ENCODE measurements at regions not wholly inside any gene's neighbourhood (a gene's known extent, or its start where the extent isn't known, plus 50 kb on each side); places are given as distances from the start of the nearest gene placed in this dataset.
"Not testable (repeated sequence)": the region's sequence is repeated elsewhere in the genome, so short reads cannot be mapped to it uniquely, and the experiment has no call there.

DNA sequence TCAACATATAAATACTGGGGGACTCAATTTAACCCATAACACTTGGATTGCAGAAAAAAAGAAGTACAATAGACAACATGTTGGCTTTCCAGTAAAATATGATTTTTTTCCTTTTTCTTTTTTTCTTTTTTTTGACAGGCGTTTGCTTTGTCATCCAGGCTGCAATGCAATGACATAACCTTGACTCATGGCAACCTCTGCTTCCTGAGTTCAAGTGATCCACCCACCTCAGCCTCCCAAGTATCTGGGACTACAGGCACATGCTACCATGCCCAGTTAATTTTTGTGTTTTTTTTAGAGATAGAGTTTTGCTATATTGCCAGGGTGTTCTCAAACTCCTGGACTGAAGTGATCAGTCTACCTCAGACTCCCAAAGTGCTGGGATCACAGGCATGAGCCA, 1512.0 kb upstream of the PRMT6 start:
- no peaks in the 10 kb centered on the region for H3K36me3 ChIP-seq (ENCODE audit: control insufficient read depth, low read depth, low read length)
- peaks cover 3% of the 10 kb centered on the region for H3K4me1 ChIP-seq (ENCODE audit: control insufficient read depth, low read depth, low read length)
- H3K4me3 ChIP-seq (ENCODE audit: low read length), result no peak overlapping the region
- H3K9ac ChIP-seq (ENCODE audit: low read length), result no peak overlapping the region
- no peaks in the 10 kb centered on the region for H3K9me3 ChIP-seq (ENCODE audit: control insufficient read depth, low read depth, low read length)
- H3K27ac ChIP-seq (ENCODE audit: low read length), result no peak overlapping the region
- no peaks in the 10 kb centered on the region for H3K27me3 ChIP-seq (ENCODE audit: control insufficient read depth, insufficient read depth, low read length)

DNA sequence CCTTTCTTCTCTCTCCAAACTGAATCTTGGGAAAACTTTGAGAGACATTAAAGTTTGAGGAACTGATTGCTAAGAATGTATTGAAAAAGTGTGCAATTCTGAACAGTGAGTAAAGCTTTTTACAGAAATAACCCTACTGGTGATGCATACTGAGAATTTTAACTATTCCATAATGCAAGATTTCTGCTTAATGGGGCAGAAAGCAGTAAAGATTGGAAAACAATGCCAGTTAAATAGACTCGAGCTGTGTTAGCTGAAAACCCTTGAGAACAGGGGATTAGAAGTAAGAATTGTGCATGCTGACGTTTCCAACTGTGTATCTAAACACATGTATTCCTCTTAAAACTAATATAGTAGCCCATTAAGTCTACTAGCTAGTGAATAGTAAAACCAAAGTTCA, 1500.2 kb upstream of the PRMT6 start:
- no peaks in the 10 kb centered on the region for H3K36me3 ChIP-seq (ENCODE audit: control insufficient read depth, low read depth, low read length)
- H3K27ac ChIP-seq (ENCODE audit: low read length), result no peak overlapping the region
- peaks cover under 1% of the 10 kb centered on the region for H3K9me3 ChIP-seq (ENCODE audit: control insufficient read depth, low read depth, low read length)
- no peaks in the 10 kb centered on the region for H3K27me3 ChIP-seq (ENCODE audit: control insufficient read depth, insufficient read depth, low read length)
- no peak overlapping the region for H3K9ac ChIP-seq (ENCODE audit: low read length)
- no peaks in the 10 kb centered on the region for H3K4me1 ChIP-seq (ENCODE audit: control insufficient read depth, low read depth, low read length)
- H3K4me3 ChIP-seq (ENCODE audit: low read length), result no peak overlapping the region

DNA sequence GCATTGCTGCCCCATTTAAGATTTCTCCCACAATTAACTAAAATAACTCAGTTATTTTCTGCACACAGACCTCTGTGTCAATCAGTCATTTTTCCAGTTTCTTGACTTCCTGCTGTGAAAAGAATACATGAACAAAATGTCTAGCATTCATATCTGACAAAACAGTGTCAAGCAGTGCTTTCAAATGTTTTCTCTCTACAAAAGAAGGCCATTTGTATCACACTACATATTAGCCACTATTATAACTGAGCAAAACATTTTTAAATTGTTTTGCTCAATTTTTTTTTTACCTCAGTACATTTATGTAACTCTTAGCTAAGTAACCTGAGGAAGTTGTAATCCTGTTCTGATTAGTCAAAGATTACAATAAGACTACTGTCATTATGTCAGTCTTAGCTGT, 1498.5 kb upstream of the PRMT6 start:
- Histone ChIP-seq H3K27ac (ENCODE audit: low read length) (no peak overlapping the region), H3K4me1 (ENCODE audit: control insufficient read depth, low read depth, low read length) (no peaks in the 10 kb centered on the region), H3K4me3 (ENCODE audit: low read length) (no peak overlapping the region), H3K9ac (ENCODE audit: low read length) (no peak overlapping the region), H3K27me3 (ENCODE audit: control insufficient read depth, insufficient read depth, low read length) (no peaks in the 10 kb centered on the region), H3K9me3 (ENCODE audit: control insufficient read depth, low read depth, low read length) (peaks cover 5% of the 10 kb centered on the region), H3K36me3 (ENCODE audit: control insufficient read depth, low read depth, low read length) (no peaks in the 10 kb centered on the region)

DNA sequence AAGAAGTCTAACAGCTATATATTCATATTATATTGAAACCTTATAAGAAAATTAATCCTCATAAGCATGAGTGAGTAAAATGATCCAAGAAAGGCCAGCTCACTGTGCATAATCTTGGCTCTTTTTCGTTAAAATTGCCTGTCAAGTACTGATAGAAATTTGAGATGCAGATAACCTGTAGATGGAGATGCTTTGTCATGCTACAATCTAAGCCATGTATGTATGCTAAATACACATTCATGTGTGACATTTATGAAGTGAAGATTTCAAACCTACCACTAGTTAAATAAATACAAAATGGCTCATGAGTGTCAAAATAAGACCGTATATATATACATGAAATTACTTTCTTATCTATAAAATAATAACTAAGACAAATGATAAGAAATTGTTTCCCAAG, 1491.5 kb upstream of the PRMT6 start:
- Histone ChIP-seq H3K27ac (ENCODE audit: low read length) (no peak overlapping the region), H3K36me3 (ENCODE audit: control insufficient read depth, low read depth, low read length) (no peaks in the 10 kb centered on the region), H3K4me1 (ENCODE audit: control insufficient read depth, low read depth, low read length) (no peaks in the 10 kb centered on the region), H3K9me3 (ENCODE audit: control insufficient read depth, low read depth, low read length) (peaks cover 5% of the 10 kb centered on the region), H3K27me3 (ENCODE audit: control insufficient read depth, insufficient read depth, low read length) (no peaks in the 10 kb centered on the region), H3K4me3 (ENCODE audit: low read length) (no peak overlapping the region), H3K9ac (ENCODE audit: low read length) (no peak overlapping the region)

DNA sequence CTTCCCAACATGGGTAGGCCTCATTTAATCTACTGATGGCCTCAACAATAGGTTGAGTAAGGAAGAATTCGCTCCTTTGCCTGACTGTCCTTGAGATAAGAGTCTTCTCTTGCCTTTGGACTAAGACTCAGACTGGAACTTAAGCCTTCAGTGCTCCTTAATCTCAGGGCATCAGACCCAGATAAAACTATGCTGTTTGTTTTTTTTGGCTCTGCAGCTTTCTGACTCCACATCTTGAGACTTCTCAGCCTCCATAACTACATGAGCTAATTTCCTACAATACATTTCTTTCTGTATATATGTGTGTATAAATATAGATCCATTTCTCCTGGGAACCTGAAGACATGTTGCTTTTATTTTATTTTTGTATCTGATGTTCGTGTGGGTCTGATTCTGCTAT, 1470.7 kb upstream of the PRMT6 start:
- no peak overlapping the region for H3K9ac ChIP-seq (ENCODE audit: low read length)
- no peaks in the 10 kb centered on the region for H3K9me3 ChIP-seq (ENCODE audit: control insufficient read depth, low read depth, low read length)
- H3K4me1 ChIP-seq (ENCODE audit: control insufficient read depth, low read depth, low read length), result no peaks in the 10 kb centered on the region
- H3K36me3 ChIP-seq (ENCODE audit: control insufficient read depth, low read depth, low read length), result no peaks in the 10 kb centered on the region
- no peak overlapping the region for H3K27ac ChIP-seq (ENCODE audit: low read length)
- H3K4me3 ChIP-seq (ENCODE audit: low read length), result no peak overlapping the region
- no peaks in the 10 kb centered on the region for H3K27me3 ChIP-seq (ENCODE audit: control insufficient read depth, insufficient read depth, low read length)

DNA sequence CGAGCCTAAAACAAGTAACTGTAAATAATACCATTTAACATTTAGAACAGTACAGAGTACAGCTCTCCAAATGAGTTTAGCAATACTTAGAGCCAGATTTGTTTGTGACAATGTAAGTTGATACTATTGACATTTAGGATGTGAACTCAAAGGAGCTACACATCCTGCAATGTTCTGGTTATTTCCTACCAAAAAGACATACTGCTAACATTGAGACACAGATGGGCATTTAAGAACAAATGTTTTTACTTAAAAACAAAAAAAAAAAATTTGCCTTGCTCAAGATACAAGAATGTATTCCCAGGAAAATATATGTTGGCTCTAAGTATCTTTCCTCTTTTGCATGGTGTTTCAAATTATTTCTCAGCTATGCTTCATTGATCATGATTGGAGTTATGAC, 1464.8 kb upstream of the PRMT6 start:
- H3K36me3 ChIP-seq (ENCODE audit: control insufficient read depth, low read depth, low read length), result no peaks in the 10 kb centered on the region
- no peak overlapping the region for H3K27ac ChIP-seq (ENCODE audit: low read length)
- H3K4me3 ChIP-seq (ENCODE audit: low read length), result no peak overlapping the region
- no peaks in the 10 kb centered on the region for H3K9me3 ChIP-seq (ENCODE audit: control insufficient read depth, low read depth, low read length)
- H3K4me1 ChIP-seq (ENCODE audit: control insufficient read depth, low read depth, low read length), result no peaks in the 10 kb centered on the region
- H3K27me3 ChIP-seq (ENCODE audit: control insufficient read depth, insufficient read depth, low read length), result no peaks in the 10 kb centered on the region
- H3K9ac ChIP-seq (ENCODE audit: low read length), result no peak overlapping the region

DNA sequence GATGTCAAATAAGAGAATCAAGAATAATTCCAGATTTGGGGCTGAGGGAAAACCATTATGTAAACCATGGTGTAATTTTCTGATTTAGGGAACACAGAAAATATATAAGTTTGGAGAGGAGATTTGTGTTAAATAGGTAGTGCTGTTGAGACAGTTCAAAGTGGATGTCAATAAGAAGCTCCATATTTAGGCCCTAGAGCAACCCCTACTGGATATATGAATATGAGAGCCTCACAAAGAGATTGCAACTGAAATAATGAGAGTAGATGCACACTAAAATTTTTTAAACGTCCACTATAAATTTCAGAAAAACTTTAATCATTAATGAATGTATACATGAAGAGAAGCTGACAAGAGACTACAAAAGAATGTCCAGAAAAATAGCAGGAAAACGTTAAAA, 1447.8 kb upstream of the PRMT6 start:
- no peak overlapping the region for H3K9ac ChIP-seq (ENCODE audit: low read length)
- no peak overlapping the region for H3K4me3 ChIP-seq (ENCODE audit: low read length)
- no peaks in the 10 kb centered on the region for H3K4me1 ChIP-seq (ENCODE audit: control insufficient read depth, low read depth, low read length)
- no peaks in the 10 kb centered on the region for H3K36me3 ChIP-seq (ENCODE audit: control insufficient read depth, low read depth, low read length)
- no peaks in the 10 kb centered on the region for H3K9me3 ChIP-seq (ENCODE audit: control insufficient read depth, low read depth, low read length)
- H3K27me3 ChIP-seq (ENCODE audit: control insufficient read depth, insufficient read depth, low read length), result no peaks in the 10 kb centered on the region
- no peak overlapping the region for H3K27ac ChIP-seq (ENCODE audit: low read length)

DNA sequence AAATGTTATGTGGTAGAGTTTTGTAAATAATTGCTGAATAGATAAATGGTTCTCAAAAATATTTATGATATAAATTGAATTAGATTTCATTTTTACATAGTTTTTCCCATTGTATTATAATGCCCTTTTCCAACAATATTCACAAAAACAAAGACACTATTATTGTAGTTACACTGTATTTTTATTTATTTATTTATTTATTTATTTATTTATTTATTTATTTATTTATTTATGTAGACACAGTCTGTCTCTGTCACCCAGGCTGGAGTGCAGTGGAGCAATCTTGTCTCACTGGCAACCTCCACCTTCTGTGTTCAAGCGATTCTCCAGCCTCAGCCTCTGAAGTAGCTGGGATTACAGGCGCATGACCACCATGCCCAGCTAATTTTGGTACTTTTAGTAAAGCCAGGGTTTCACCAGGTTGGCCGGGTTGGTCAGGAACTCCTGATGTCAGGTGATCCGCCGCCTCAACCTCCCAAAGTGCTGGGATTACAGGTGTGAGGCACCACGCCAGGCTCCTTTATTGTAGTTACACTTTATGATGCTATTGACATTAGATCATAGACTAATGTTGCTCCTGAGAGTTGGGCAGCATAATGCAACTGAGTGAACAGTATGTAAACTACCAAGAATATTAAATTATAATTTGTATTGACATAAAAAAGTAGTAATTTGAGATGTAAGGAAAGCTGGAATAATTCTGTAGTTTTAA, 1430.0 kb upstream of the PRMT6 start:
- H3K4me3 ChIP-seq (ENCODE audit: low read length), result no peak overlapping the region
- no peaks in the 10 kb centered on the region for H3K27me3 ChIP-seq (ENCODE audit: control insufficient read depth, insufficient read depth, low read length)
- H3K27ac ChIP-seq (ENCODE audit: low read length), result no peak overlapping the region
- no peak overlapping the region for H3K9ac ChIP-seq (ENCODE audit: low read length)
- no peaks in the 10 kb centered on the region for H3K36me3 ChIP-seq (ENCODE audit: control insufficient read depth, low read depth, low read length)
- H3K4me1 ChIP-seq (ENCODE audit: control insufficient read depth, low read depth, low read length), result no peaks in the 10 kb centered on the region
- H3K9me3 ChIP-seq (ENCODE audit: control insufficient read depth, low read depth, low read length), result no peaks in the 10 kb centered on the region

DNA sequence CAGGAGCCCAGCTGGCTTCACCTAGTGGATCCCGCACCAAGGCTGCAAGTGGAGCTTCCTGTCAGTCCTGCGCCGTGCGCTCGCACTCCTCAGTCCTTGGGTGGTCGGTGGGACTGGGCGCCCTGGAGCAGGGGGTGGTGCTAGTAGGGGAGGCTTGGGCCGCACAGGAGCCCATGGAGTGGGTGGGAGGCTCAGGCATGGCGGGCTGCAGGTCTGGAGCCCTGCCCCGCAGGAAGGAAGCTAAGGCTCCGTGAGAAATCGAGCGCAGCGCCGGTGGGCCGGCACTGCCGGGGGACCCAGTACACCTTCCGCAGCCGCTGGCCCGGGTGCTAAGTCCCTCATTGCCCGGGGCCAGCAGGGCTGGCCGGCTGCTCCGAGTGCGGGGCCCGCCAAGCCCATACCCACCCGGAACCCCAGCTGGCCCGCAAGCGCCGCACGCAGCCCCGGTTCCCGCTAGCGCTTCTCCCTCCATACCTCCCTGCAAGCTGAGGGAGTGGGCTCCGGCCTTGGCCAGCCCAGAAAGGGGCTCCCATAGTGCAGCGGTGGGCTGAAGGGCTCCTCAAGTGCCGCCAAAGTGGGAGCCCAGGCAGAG, 1425.2 kb upstream of the PRMT6 start:
- not testable (repeated sequence) for H3K27ac ChIP-seq (ENCODE audit: low read length); H3K9ac ChIP-seq (ENCODE audit: low read length); H3K4me3 ChIP-seq (ENCODE audit: low read length)

DNA sequence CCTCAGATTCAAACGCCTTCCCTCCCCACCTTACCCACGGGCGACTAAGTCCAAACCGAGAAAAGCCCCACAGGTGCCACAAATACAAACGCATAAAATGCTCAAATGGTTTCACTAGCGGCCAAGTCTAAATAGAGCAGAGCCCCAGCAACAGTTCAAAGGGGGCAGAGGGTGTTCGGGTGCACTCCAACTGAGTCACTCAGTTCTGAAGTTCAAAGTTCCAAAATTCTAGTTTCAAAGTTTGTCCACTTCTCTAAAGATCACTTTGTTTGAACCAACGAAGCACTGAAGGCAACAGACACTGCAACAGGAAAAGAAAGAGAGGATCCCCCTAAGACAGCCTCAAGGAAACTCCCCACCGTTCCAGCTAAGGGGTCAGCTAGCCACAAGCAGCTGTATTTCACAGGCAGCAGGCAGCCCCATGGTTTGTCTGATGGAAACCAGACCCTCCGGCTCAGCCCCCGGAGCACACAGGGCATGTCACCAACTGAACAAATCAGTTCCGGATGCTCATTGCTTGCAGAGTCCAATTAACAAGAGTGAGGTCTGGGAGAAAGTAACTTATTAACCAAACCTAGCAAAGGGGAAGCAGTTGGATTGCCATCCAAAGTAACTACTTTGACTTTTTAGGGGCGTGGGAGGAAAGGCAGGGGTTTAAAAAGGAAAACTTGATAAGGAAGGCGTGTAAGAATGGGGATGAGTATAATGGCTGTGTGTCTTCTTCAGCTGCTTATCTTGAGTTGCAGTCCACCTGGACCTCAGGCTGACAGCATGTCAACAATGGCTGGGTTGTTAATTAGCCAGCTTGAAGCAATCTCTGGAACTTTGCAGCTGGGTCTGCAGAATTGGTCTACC, 1423.9 kb upstream of the PRMT6 start:
- no peaks in the 10 kb centered on the region for H3K9me3 ChIP-seq (ENCODE audit: control insufficient read depth, low read depth, low read length)
- no peak overlapping the region for H3K27ac ChIP-seq (ENCODE audit: low read length)
- H3K36me3 ChIP-seq (ENCODE audit: control insufficient read depth, low read depth, low read length), result no peaks in the 10 kb centered on the region
- no peak overlapping the region for H3K9ac ChIP-seq (ENCODE audit: low read length)
- H3K4me1 ChIP-seq (ENCODE audit: control insufficient read depth, low read depth, low read length), result no peaks in the 10 kb centered on the region
- no peaks in the 10 kb centered on the region for H3K27me3 ChIP-seq (ENCODE audit: control insufficient read depth, insufficient read depth, low read length)
- H3K4me3 ChIP-seq (ENCODE audit: low read length), result no peak overlapping the region

More for the DNA sequence above, 1425.2 kb upstream of the PRMT6 start:
- not testable (repeated sequence) for H3K4me1 ChIP-seq (ENCODE audit: control insufficient read depth, low read depth, low read length); H3K9me3 ChIP-seq (ENCODE audit: control insufficient read depth, low read depth, low read length); H3K36me3 ChIP-seq (ENCODE audit: control insufficient read depth, low read depth, low read length); H3K27me3 ChIP-seq (ENCODE audit: control insufficient read depth, insufficient read depth, low read length)

DNA sequence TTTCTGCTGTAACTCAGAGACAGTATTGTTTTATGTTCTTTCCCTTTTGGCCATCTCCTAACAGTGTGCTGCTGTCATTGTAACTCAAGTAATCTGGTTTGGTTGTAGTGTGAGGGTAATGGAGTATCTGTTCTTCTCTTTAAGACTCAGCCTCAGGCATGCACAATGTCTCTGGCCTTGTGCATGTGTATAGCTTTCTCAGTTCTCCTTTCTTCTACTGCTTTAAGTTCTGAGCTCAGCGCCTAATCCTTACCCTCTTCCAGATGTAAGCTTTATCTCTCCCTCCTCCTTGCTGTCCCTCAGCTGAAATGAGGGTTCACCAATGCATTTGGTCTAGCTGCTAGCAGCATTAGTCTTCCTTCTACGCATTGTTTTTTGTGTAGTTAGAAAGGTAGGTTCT, 1420.4 kb upstream of the PRMT6 start:
- Histone ChIP-seq H3K4me1 (ENCODE audit: control insufficient read depth, low read depth, low read length) (no peaks in the 10 kb centered on the region), H3K9ac (ENCODE audit: low read length) (no peak overlapping the region), H3K36me3 (ENCODE audit: control insufficient read depth, low read depth, low read length) (no peaks in the 10 kb centered on the region), H3K27ac (ENCODE audit: low read length) (no peak overlapping the region), H3K4me3 (ENCODE audit: low read length) (no peak overlapping the region), H3K9me3 (ENCODE audit: control insufficient read depth, low read depth, low read length) (no peaks in the 10 kb centered on the region), H3K27me3 (ENCODE audit: control insufficient read depth, insufficient read depth, low read length) (no peaks in the 10 kb centered on the region)

Measured in iPS-18a (cell line).